HT-29 (cell line): ENCODE measurements at regions not wholly inside any gene's neighbourhood (a gene's known extent, or its start where the extent isn't known, plus 50 kb on each side); places are given as distances from the start of the nearest gene placed in this dataset.
"Not testable (repeated sequence)": the region's sequence is repeated elsewhere in the genome, so short reads cannot be mapped to it uniquely, and the experiment has no call there.

Experiments used
- DNase-seq: peaks from one replicate; pipeline ENCODE4 v3.0.0-alpha.2; 2015; ENCODE audit warnings: low spot score

- DNase-seq = no peak
These were observed 54.7 kb upstream of the PGM2 start for GRCh38 chr4:37771771-37772170.

- no peak for DNase-seq
These were observed 56.5 kb upstream of the PGM2 start for GRCh38 chr4:37770016-37770415.

- DNase-seq = no peak
These were observed 57.0 kb upstream of the PGM2 start for GRCh38 chr4:37769391-37769989.

DNA sequence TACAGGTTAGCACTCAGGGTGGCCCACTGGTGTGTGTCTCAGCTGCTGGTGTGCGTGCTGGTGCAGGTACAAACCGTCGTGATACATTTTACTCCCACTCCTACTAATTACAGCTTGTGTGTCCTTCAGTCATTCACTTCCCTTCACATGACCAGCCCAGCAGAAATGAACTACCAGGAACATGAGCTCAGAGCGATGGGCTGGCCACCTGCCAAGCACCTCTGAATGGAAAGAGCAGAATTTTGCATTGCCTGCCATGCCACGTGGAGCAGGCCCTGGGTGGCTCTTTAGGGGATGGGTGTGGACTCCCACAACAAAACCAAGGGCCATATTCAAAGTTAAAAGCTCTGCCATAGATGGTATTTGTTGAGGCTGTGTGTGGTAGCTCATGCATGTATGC lies 58.9 kb upstream of the PGM2 start:
- peak; percentile 10 for DNase-seq

- DNase-seq = no peak
These were observed 59.5 kb upstream of the PGM2 start for GRCh38 chr4:37767019-37767418.

DNA sequence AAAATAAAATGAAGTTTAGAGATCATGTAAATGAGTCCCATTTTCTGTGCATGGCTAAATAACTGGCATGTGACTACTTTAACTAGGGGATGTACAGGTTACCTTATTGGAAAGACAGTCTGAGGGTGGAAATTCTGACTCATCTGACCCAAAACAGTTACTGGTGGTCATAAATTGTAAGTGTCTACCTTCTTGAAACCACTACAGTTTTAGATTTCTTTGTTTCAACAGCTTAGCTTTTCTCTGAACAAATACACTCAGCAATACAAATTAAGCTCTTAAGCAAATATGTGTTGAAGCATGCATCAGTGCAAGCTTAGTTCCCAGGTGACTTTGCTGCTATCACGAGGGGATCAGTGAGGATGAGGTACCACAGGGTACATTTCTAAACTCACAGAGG lies 60.7 kb upstream of the PGM2 start:
- DNase-seq = no peak

DNA sequence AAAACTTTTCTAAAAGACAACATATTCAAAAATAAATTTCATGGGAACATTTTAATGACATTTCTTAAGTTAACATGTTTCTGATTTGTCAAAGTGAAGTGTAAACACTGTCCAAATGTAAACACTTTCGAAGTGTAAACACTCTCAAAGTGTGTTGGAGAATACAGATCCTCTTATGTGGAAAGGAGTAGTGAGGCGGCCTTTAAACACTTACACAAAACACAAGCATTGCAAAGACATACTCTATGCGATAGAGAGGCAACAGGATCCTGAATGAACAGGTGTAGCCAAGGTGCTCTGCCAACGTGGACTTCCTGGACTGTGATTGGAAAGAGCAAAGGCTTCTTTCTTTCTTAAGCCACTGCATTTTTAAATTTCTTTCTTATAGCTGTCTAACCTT lies 62.7 kb upstream of the PGM2 start:
- no peak for DNase-seq

- no peak for DNase-seq
These were observed 63.5 kb upstream of the PGM2 start for GRCh38 chr4:37762991-37763368.

- peak; percentile 33 for DNase-seq
These were observed 64.0 kb upstream of the PGM2 start for GRCh38 chr4:37762294-37762990.

- DNase-seq = no peak
These were observed 65.6 kb upstream of the PGM2 start for GRCh38 chr4:37760840-37761239.

- DNase-seq = no peak
These were observed 66.7 kb upstream of the PGM2 start for GRCh38 chr4:37759833-37760232.

GRCh38 chr4:37758226-37758625 lies 68.3 kb upstream of the PGM2 start:
- DNase-seq = no peak

- no peak for DNase-seq
These were observed 68.7 kb upstream of the PGM2 start for GRCh38 chr4:37757761-37758160.

DNA sequence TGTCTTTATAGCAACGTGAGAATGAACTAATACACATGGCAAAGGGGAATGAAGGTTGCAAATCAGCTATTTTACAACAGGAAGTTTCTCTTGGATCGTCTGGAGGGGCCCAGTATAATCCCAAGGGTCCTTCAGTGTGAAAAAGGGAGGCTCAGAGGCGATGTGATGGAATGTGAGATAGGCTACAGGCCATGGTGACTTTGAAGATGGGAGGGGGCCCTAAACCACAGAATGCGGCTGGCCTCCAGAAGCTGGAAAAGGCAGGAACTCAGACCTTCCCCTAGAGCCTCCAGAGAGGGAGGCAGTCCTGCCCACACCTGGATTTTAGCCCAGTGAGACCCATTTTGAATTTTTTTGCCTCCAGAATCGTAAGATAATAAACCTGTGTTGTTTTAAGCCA lies 69.4 kb upstream of the PGM2 start:
- no peak for DNase-seq

- DNase-seq = no peak
These were observed 68.4 kb upstream of the RELL1 start for GRCh38 chr4:37754410-37755185.

- DNase-seq = no peak
These were observed 63.3 kb upstream of the RELL1 start for GRCh38 chr4:37749398-37749988.

DNA sequence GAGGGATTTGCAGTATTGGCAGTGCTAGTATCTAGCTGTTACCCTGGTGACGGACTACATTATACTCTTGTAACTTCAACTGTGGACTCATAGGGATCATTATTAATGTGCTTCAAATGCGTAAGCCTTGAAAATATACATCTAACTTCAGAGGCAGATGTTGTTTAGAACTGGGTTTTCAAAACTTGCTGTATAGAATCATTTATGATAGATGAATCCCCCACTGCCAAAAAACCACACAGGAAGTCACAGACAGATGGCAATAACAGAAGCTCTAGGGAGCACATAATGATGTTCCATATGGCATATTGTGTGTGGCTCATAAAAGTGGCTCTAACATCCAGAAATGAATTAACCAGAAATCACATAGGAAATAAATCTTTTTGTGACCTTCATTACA lies 62.3 kb upstream of the RELL1 start:
- no peak for DNase-seq

GRCh38 chr4:37747772-37748330 lies 61.7 kb upstream of the RELL1 start:
- DNase-seq = no peak

DNA sequence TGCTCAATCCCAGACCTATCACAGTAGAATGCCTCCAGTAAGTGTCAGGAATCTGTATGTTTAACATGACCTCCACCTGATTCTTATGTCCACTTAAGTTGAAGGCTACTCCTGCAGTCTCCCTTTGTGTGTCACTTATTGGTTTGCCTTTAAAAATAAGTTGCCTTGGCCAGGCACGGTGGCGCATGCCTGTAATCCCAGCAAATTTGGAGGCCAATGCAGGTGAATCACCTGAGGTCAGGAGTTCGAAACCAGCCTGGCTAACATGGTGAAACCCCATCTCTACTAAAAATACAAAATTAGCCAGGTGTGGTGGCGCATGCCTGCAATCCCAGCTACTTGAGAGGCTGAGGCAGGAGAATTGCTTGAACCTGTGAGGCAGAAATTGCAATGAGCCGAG lies 60.7 kb upstream of the RELL1 start:
- DNase-seq = not testable (repeated sequence)

DNA sequence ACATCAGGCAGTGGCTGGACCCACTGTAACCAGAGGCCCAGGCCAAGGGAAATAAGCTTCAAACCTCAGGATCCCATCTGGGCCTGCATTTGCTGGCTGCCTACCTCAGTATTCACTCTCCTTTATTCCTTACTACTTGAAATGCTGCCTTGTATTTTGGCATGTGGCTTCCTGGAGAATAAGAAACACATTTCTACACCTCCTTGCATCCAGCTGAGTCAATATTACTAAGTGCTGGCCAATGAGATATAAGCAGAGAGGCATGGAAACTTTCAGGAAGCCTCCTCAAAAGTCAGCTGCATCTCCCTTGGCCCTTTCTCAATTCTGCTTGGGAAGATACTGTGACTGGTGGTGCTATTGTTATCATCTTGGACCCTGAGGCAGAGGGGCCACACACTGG lies 59.8 kb upstream of the RELL1 start:
- DNase-seq = no peak

DNA sequence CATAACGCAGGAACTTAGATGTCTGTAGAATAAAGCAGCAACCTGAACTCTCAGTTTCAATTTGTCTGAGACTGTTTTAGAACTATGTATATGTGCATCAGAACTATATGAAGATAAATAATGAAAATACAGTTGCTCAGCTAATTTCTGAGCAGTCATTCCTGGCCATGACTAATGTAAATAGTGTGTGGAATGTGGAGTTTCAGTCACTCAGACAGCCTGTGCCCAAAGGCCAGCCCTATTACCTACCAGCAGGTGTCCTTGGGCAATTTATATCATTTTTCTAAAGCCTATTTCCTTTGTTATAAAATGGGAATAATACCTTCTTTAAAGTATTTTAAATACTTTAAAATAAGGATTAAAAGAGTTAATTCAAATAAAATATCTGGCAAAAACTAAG lies 56.0 kb upstream of the RELL1 start:
- peak; percentile 21 for DNase-seq

GRCh38 chr4:37741564-37741963 lies 55.4 kb upstream of the RELL1 start:
- DNase-seq = no peak
